Adrenal gland (tissue), 5 donors: ENCODE measurements at regions not wholly inside any gene's neighbourhood (a gene's known extent, or its start where the extent isn't known, plus 50 kb on each side); places are given as distances from the start of the nearest gene placed in this dataset.

Experiments used
- POLR2A ChIP-seq, 2 donors: fragments of 450-650 bp; IDR thresholded peaks; one replicate each; pipeline ENCODE4 v1.6.1; 2017; ENCODE audit warnings: antibody characterized with exemption in 2 of 2, mild to moderate bottlenecking in 2 of 2, moderate library complexity in 1 of 2
- TF ChIP-seq, protein P1 (sequence below), 6 experiments: fragments of 450-650 bp in 4 of 6; fragments of 200-600 bp in 2 of 6; sonication (generic) in 1 of 6; IDR thresholded peaks; 1 replicate in 5 of 6; 2 replicates in 1 of 6; pipeline versions ENCODE4 v1.5.1 to v1.8.0; 2016 to 2021; ENCODE audit warnings: antibody characterized with exemption in 6 of 6, mild to moderate bottlenecking in 2 of 6, moderate library complexity in 1 of 6
- donor health status: DM: no; HTN: no; CAD: no.

DNA sequence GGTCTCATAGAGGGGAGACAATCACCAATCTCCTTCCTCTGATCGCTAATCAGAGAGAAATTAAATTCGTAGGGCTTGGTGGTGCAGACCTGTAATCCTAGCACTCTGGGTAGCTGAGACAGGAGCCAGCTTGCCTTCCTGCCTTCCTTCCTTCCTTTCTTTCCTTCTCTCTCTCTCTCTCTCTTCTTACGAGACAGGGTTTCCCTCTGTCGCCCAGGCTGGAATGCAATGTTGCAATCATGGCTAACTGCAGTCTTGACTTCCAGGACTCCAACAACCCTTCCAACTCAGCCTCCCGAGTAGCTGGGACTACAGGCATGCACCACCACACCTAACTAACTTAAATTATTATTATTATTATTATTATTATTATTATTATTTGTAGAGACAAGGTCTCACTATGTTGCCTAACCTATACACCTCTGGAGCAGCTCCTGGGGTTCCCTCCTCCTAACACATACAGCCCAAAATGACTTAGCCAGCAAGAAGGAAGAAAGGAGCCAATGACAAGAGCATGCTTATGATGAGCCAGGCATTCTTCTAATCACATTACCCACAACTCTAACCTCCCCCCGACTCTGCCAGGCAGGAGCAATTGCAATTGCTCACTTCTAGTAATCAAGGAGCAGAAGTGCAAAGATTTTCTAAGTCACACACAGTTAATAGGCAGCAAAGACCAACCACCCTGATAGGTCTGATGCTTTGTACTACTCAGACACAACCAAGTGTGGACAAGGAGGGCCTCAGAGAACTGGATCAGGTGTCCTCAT lies 105.4 kb upstream of the F3 start:
- TF ChIP-seq, protein P1, sequence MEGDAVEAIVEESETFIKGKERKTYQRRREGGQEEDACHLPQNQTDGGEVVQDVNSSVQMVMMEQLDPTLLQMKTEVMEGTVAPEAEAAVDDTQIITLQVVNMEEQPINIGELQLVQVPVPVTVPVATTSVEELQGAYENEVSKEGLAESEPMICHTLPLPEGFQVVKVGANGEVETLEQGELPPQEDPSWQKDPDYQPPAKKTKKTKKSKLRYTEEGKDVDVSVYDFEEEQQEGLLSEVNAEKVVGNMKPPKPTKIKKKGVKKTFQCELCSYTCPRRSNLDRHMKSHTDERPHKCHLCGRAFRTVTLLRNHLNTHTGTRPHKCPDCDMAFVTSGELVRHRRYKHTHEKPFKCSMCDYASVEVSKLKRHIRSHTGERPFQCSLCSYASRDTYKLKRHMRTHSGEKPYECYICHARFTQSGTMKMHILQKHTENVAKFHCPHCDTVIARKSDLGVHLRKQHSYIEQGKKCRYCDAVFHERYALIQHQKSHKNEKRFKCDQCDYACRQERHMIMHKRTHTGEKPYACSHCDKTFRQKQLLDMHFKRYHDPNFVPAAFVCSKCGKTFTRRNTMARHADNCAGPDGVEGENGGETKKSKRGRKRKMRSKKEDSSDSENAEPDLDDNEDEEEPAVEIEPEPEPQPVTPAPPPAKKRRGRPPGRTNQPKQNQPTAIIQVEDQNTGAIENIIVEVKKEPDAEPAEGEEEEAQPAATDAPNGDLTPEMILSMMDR (IDR thresholded peaks at IDR 0.05): no peak
- TF ChIP-seq POLR2A (IDR thresholded peaks at IDR 0.05): no peak
